ENCODE measurements at regions not wholly inside any gene's neighbourhood (a gene's known extent, or its start where the extent isn't known, plus 50 kb on each side); places are given as distances from the start of the nearest gene placed in this dataset.

DNA sequence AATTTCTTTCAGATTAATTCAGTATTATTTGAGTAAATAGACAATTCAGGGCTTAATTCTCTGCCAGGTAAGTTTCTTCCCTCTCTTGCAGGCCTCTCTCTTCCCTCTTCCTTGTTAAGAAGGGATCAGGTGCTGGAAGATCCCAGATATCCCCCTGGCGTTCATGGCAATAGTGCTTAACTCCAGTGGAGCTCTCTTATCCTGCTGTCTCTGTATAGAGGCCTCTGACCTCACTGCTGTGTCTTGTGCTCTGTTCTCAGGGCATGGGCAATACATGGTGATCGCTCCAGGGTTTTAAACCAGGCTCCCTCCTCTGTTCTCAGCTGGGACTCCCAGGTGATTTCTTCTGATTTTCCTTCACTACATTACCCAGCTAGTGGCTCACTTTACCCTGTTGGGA is 226.8 kb downstream of the MC4R start:
- 50 to 70% (median 61%) methylated on average over 2 of the region's 2 CpGs for WGBS, 4 donors
- intact Hi-C loops (cut with DNase I) = no loop called here

DNA sequence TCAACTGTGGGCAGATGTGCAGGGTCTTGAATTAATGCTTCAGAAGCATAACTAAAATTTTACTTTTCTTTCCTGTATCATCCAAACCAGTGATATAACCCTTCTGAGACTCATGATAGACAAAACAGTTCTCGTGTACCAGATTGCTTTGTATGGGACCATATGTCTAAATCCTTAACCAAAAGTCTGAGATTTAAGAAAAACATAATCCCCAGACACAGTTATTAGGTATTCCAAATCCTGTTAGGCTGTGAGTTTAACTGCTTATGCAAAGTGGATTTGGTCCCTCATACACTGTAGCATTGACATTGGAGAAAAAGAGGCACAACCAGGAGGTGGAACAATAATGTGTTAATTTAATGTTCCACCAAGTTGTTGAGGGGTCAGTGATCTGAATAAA is 235.0 kb downstream of the PMAIP1 start:
- DNase-seq (no peak), ATAC-seq (no peak)
- no peaks in the 10 kb centered on the region for H3K4me1 ChIP-seq
- 74 to 93% (median 76%) methylated on average over 1 of the region's 1 CpG for WGBS, 4 donors
- no peak overlapping the region for H3K4me3 ChIP-seq
- TF ChIP-seq, protein P1, sequence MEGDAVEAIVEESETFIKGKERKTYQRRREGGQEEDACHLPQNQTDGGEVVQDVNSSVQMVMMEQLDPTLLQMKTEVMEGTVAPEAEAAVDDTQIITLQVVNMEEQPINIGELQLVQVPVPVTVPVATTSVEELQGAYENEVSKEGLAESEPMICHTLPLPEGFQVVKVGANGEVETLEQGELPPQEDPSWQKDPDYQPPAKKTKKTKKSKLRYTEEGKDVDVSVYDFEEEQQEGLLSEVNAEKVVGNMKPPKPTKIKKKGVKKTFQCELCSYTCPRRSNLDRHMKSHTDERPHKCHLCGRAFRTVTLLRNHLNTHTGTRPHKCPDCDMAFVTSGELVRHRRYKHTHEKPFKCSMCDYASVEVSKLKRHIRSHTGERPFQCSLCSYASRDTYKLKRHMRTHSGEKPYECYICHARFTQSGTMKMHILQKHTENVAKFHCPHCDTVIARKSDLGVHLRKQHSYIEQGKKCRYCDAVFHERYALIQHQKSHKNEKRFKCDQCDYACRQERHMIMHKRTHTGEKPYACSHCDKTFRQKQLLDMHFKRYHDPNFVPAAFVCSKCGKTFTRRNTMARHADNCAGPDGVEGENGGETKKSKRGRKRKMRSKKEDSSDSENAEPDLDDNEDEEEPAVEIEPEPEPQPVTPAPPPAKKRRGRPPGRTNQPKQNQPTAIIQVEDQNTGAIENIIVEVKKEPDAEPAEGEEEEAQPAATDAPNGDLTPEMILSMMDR (IDR thresholded peaks at IDR 0.05) = no peak
- no peak for TF ChIP-seq POLR2A (IDR thresholded peaks at IDR 0.05)
- H3K36me3 ChIP-seq = no peaks in the 10 kb centered on the region
- no peaks in the 10 kb centered on the region for H3K9me3 ChIP-seq
- intact Hi-C loops (cut with DNase I) = loop anchor here in 1 of 10 donors (10.0 kb wide), 1 partner anchor 60 kb away; no protein-coding TSS in a partner anchor
- no peak overlapping the region for H3K27ac ChIP-seq
- H3K27me3 ChIP-seq = no peaks in the 10 kb centered on the region

More for the DNA sequence above, 226.8 kb downstream of the MC4R start:
- H3K36me3 ChIP-seq = no peaks in the 10 kb centered on the region
- no peaks in the 10 kb centered on the region for H3K9me3 ChIP-seq
- H3K4me3 ChIP-seq = no peak overlapping the region
- ATAC-seq = no peak
- no peak overlapping the region for H3K27ac ChIP-seq
- H3K27me3 ChIP-seq = no peaks in the 10 kb centered on the region
- no peaks in the 10 kb centered on the region for H3K4me1 ChIP-seq
- no peak for TF ChIP-seq POLR2A (IDR thresholded peaks at IDR 0.05)
- TF ChIP-seq, protein P1 (IDR thresholded peaks at IDR 0.05) = no peak
- no peak for DNase-seq

- H3K27ac ChIP-seq = no peak overlapping the region
- no peaks in the 10 kb centered on the region for H3K9me3 ChIP-seq
- H3K4me1 ChIP-seq = no peaks in the 10 kb centered on the region
- TF ChIP-seq POLR2A (IDR thresholded peaks at IDR 0.05) = no peak
- TF ChIP-seq, protein P1 (IDR thresholded peaks at IDR 0.05) = no peak
- intact Hi-C loops (cut with DNase I) = loop anchor here in 1 of 10 donors (10.0 kb wide), 1 partner anchor 65 kb away; no protein-coding TSS in a partner anchor
- ATAC-seq (no peak), DNase-seq (no peak)
- H3K27me3 ChIP-seq = no peaks in the 10 kb centered on the region
- no peaks in the 10 kb centered on the region for H3K36me3 ChIP-seq
- no peak overlapping the region for H3K4me3 ChIP-seq
These were observed 230.5 kb downstream of the PMAIP1 start for GRCh38 chr18:60130284-60130683.

DNA sequence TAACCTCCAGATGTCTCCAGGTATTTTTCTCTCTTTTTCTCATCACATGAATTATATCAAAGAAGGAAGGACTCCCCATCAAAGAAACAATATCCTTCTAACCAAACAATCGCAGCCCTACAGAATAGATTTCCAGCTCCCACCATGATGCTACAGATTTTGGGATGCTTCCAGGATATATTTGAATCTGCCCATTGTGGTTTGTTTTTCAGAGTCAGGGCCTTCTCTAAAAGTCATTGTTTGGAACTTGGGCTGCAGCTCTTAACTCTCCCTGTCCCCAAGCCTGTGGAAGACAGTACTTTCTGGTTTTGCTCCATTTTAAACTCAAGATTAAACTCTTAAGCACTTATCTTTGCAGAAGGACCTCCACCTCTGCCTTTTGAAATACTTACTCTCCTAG is 223.2 kb downstream of the PMAIP1 start:
- Histone ChIP-seq H3K4me3 (no peak overlapping the region), H3K36me3 (no peaks in the 10 kb centered on the region), H3K27ac (no peak overlapping the region), H3K27me3 (no peaks in the 10 kb centered on the region), H3K9me3 (peaks cover 0 to 7% (median 0%) of the 10 kb centered on the region in 12 donors), H3K4me1 (no peaks in the 10 kb centered on the region)
- 75 to 94% (median 91%) methylated on average over 1 of the region's 1 CpG for WGBS, 4 donors
- no peak for TF ChIP-seq POLR2A (IDR thresholded peaks at IDR 0.05)
- TF ChIP-seq, protein P1 (IDR thresholded peaks at IDR 0.05) = no peak
- intact Hi-C loops (cut with DNase I) = no loop called here
- ATAC-seq = no peak
- no peak for DNase-seq

Data from heart left ventricle (tissue), 16 donors.